IMR-90 (cell line): ENCODE measurements at regions not wholly inside any gene's neighbourhood (a gene's known extent, or its start where the extent isn't known, plus 50 kb on each side); places are given as distances from the start of the nearest gene placed in this dataset.

ENCODE experiments used
- ATAC-seq: fragments of 200-7000 bp; cut with Tn5 transposase; 2 replicates; pipeline ENCODE4 v1.9.1; 2020; ENCODE audit warnings: low read depth, mild to moderate bottlenecking, moderate library complexity
- BruUV-seq: library from RNA; stranded (reverse); fragments of 400-500 nt; replicated peaks from 2 replicates; lab custom pipeline; 2021; lab: Mats Ljungman, UMichigan
- CTCF ChIA-PET: fragments of 300-600 bp; formaldehyde crosslinking; extraction: SDS; loops from one replicate; lab custom pipeline; 2021; ENCODE audit warnings: antibody characterized with exemption; lab: Yijun Ruan, JAX
- POLR2A ChIA-PET: fragments of 300-600 bp; sonication (Branson Sonifier 250); formaldehyde crosslinking; loops from one replicate; lab custom pipeline; 2022; ENCODE audit warnings: antibody characterized with exemption; ENCODE audit not compliant: unreplicated experiment; lab: Charles Lee
- DNase-seq: peaks from one replicate; pipeline ENCODE4 v3.0.0; 2013
- H2AFZ ChIP-seq: replicated peaks from 2 replicates; pipeline ENCODE3; 2013; ENCODE audit warnings: low read length, mild to moderate bottlenecking; ENCODE audit not compliant: poor library complexity
- H2AK5ac ChIP-seq: 2 replicates; pipeline ENCODE4 v1.6.1; 2013; ENCODE audit warnings: low read depth, low read length, inconsistent platforms
- H2AK9ac ChIP-seq: replicated peaks from 2 replicates; pipeline ENCODE3; 2013; ENCODE audit warnings: mild to moderate bottlenecking, low read depth, low read length, moderate library complexity; ENCODE audit not compliant: poor library complexity
- H2BK120ac ChIP-seq: 2 replicates; pipeline ENCODE4 v1.6.1; 2013; ENCODE audit warnings: low read depth, low read length, inconsistent platforms
- H2BK15ac ChIP-seq: 3 replicates; pipeline ENCODE4 v1.6.1; 2013; ENCODE audit warnings: low read depth, low read length, inconsistent platforms
- H2BK20ac ChIP-seq: 2 replicates; pipeline ENCODE4 v1.6.1; 2013; ENCODE audit warnings: low read depth, mild to moderate bottlenecking, inconsistent platforms, low read length, moderate library complexity
- H2BK5ac ChIP-seq: 2 replicates; pipeline ENCODE4 v1.6.1; 2013; ENCODE audit warnings: mild to moderate bottlenecking, low read depth, low read length, inconsistent platforms; ENCODE audit not compliant: poor library complexity, severe bottlenecking
- H3K14ac ChIP-seq: replicated peaks from 2 replicates; pipeline ENCODE4 v1.6.1; 2013; ENCODE audit warnings: low read depth, low read length, inconsistent platforms
- H3K18ac ChIP-seq: 2 replicates; pipeline ENCODE4 v1.6.1; 2013; ENCODE audit warnings: low read depth, low read length, control low read depth
- H3K23ac ChIP-seq: 2 replicates; pipeline ENCODE4 v1.6.1; 2013; ENCODE audit warnings: low read depth, low read length, inconsistent platforms
- H3K27ac ChIP-seq: 2 replicates; pipeline ENCODE4 v1.5.1; 2013; ENCODE audit warnings: mild to moderate bottlenecking, control low read depth, low read length; ENCODE audit not compliant: insufficient read depth
- H3K27me3 ChIP-seq: 2 replicates; pipeline ENCODE4 v1.6.1; 2013; ENCODE audit warnings: low read length; ENCODE audit not compliant: control insufficient read depth, insufficient read depth
- H3K36me3 ChIP-seq: 2 replicates; pipeline ENCODE4 v1.6.1; 2013; ENCODE audit warnings: low read length, mixed read lengths; ENCODE audit not compliant: control insufficient read depth, insufficient read depth
- H3K4ac ChIP-seq: 2 replicates; pipeline ENCODE4 v1.6.1; 2013; ENCODE audit warnings: low read depth, low read length, inconsistent platforms
- H3K4me1 ChIP-seq: 2 replicates; pipeline ENCODE4 v1.6.1; 2013; ENCODE audit warnings: low read length, mixed read lengths; ENCODE audit not compliant: control insufficient read depth, insufficient read depth
- H3K4me2 ChIP-seq: 2 replicates; pipeline ENCODE4 v1.6.1; 2013; ENCODE audit warnings: low read depth, mild to moderate bottlenecking, control low read depth, low read length, moderate library complexity
- H3K4me3 ChIP-seq: 2 replicates; pipeline ENCODE4 v1.5.1; 2013; ENCODE audit warnings: low read depth, mild to moderate bottlenecking, control low read depth, low read length, moderate library complexity; ENCODE audit not compliant: insufficient read depth
- H3K56ac ChIP-seq: 2 replicates; pipeline ENCODE4 v1.6.1; 2013; ENCODE audit warnings: low read length, inconsistent platforms; ENCODE audit not compliant: insufficient read depth; ENCODE audit errors: extremely low read depth
- H3K79me1 ChIP-seq, 2 experiments: 2 replicates each; pipeline ENCODE4 v1.6.1; 2013; ENCODE audit warnings: low read length in 2 of 2, inconsistent platforms in 1 of 2, low read depth in 1 of 2
- H3K9ac ChIP-seq: 2 replicates; pipeline ENCODE4 v1.6.1; 2013; ENCODE audit warnings: low read depth, low read length, control low read depth
- H3K9me1 ChIP-seq: 2 replicates; pipeline ENCODE4 v1.6.1; 2013; ENCODE audit warnings: low read length, inconsistent platforms; ENCODE audit not compliant: insufficient read depth
- H3K9me3 ChIP-seq: 2 replicates; pipeline ENCODE4 v1.6.1; 2013; ENCODE audit warnings: low read length; ENCODE audit not compliant: control insufficient read depth, insufficient read depth
- H4K20me1 ChIP-seq: 2 replicates; pipeline ENCODE4 v1.6.1; 2013; ENCODE audit warnings: low read length, inconsistent platforms; ENCODE audit not compliant: insufficient read depth
- H4K5ac ChIP-seq: 2 replicates; pipeline ENCODE4 v1.6.1; 2013; ENCODE audit warnings: mild to moderate bottlenecking, low read depth, low read length, control low read depth
- H4K8ac ChIP-seq, 2 experiments: 2 replicates each; pipeline ENCODE4 v1.6.1; 2013; ENCODE audit warnings: low read depth in 2 of 2, low read length in 2 of 2, control low read depth in 1 of 2, inconsistent platforms in 1 of 2
- H4K91ac ChIP-seq: 2 replicates; pipeline ENCODE4 v1.6.1; 2013; ENCODE audit warnings: low read depth, low read length, inconsistent platforms; ENCODE audit not compliant: insufficient read depth
- CEBPB ChIP-seq: IDR thresholded peaks from 2 replicates; pipeline ENCODE4 v1.6.1; 2012; ENCODE audit warnings: low read depth, low read length, improper control_type of control experiment
- FOS ChIP-seq: fragments of 150-350 bp; IDR thresholded peaks from 2 replicates; pipeline ENCODE4 v1.6.1; 2016; ENCODE audit warnings: low read depth, low read length
- MXI1 ChIP-seq: IDR thresholded peaks from 2 replicates; pipeline ENCODE4 v1.6.1; 2012; ENCODE audit warnings: low read depth, mild to moderate bottlenecking, low read length, moderate library complexity, borderline replicate concordance
- RFX5 ChIP-seq: IDR thresholded peaks from 2 replicates; pipeline ENCODE4 v1.8.0; 2012; ENCODE audit warnings: low read depth, mild to moderate bottlenecking, low read length, moderate library complexity
- WGBS, 2 experiments: methylation state at CpG; one replicate each; pipeline versions ENCODE4 v1.1.5 to v1.1.7; 2013; ENCODE audit warnings: missing lambda C conversion rate in 2 of 2; ENCODE audit not compliant: insufficient read length in 1 of 2; ENCODE audit errors: extremely low coverage in 2 of 2; 5-methylcytosine and 5-hydroxymethylcytosine counted together
- dilution Hi-C: fragments of 300-500 bp; cut with HindIII; formaldehyde crosslinking; loops from one replicate; pipeline ENCODE4 v1.14.3; 2018; ENCODE audit warnings: low sequenced_read_pairs; ENCODE audit not compliant: unreplicated experiment
- in situ Hi-C: fragments of 300-500 bp; cut with MboI; formaldehyde crosslinking; loops from 3 replicates; pipeline ENCODE4 v1.14.3; 2019; ENCODE audit warnings: low sequenced_read_pairs, inconsistent platforms, mixed read lengths
- intact Hi-C: fragments of 100-400 bp; cut with micrococcal nuclease; formaldehyde crosslinking; loops from 2 replicates; pipeline ENCODE4 v1.10.0; 2022
- TF ChIP-seq, protein P1 (sequence below): fragments of 150-350 bp; IDR thresholded peaks from 2 replicates; pipeline ENCODE4 v1.6.1; 2017; ENCODE audit warnings: mild to moderate bottlenecking, antibody characterized with exemption, low read length, low read depth

DNA sequence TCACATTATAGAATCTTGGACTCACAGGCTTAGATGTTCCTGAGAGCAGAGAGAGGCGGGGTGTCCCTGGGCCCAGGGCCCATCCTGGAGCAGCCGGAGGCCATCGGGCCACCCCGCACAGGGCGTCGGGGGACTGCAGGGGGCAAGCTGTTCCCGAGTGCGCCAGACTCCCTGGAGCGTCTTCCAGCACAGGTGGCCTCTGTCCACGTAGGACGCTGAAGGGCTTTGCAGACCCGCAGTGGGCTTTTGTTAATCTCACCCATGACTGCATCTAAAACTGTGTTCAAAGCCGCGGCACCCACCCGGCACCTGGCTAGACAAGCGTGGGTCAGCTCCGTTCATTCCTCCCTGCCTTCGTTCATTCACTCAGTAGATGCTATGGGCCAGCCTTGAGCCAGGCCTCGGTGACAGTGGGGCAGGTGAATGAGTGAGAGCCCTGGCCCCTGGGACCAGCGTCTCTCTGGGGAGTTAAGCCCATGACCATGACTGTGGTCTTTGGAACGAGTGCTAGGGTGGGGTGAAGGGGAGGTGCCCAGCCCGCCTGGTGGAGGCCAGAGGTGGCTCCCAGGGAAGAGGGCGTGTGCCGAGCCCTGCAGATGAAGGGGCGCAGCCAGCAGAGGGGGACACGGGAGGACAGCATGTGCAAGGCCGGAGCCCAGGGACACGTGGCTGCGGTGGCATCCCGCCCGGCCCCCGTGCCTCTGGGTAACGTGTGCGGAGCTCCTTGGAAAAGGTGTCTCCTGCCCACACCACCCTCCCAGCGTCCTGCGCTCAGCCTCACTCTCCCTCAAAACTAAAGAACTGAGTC is 98.3 kb downstream of the HMX1 start:
- no peak overlapping the region for H3K9ac ChIP-seq
- H2AK9ac ChIP-seq = no peak overlapping the region
- no peak overlapping the region for H3K4ac ChIP-seq
- H2BK5ac ChIP-seq = no peak overlapping the region
- TF ChIP-seq MXI1 (no peak), FOS (no peak), RFX5 (no peak), CEBPB (no peak)
- TF ChIP-seq, protein P1, sequence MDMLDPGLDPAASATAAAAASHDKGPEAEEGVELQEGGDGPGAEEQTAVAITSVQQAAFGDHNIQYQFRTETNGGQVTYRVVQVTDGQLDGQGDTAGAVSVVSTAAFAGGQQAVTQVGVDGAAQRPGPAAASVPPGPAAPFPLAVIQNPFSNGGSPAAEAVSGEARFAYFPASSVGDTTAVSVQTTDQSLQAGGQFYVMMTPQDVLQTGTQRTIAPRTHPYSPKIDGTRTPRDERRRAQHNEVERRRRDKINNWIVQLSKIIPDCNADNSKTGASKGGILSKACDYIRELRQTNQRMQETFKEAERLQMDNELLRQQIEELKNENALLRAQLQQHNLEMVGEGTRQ = no peak
- H3K4me2 ChIP-seq = no peak overlapping the region
- no peak overlapping the region for H2AK5ac ChIP-seq
- no peak overlapping the region for H3K18ac ChIP-seq
- POLR2A ChIA-PET = no interaction called here
- 73% methylated on average over 14 of the region's 36 CpGs; no CpG with 5 or more reads in 1 of the 2 experiments for WGBS, 2 experiments
- no peak for ATAC-seq
- H3K36me3 ChIP-seq = no peaks in the 10 kb centered on the region
- H3K4me3 ChIP-seq = no peak overlapping the region
- no peaks in the 10 kb centered on the region for H3K9me1 ChIP-seq
- H3K14ac ChIP-seq = no peak overlapping the region
- no peak overlapping the region for H3K23ac ChIP-seq
- H3K56ac ChIP-seq = no peak overlapping the region
- no peak overlapping the region for H3K27ac ChIP-seq
- intact Hi-C loops = no loop called here
- CTCF ChIA-PET = no interaction called here
- H4K5ac ChIP-seq = no peak overlapping the region
- no peaks in the 10 kb centered on the region for H4K20me1 ChIP-seq
- dilution Hi-C loops = no loop called here
- H3K4me1 ChIP-seq = no peaks in the 10 kb centered on the region
- H2AFZ ChIP-seq = no peak overlapping the region
- H2BK15ac ChIP-seq = no peak overlapping the region
- H4K8ac ChIP-seq = no peak overlapping the region
- no peak overlapping the region for H4K91ac ChIP-seq
- no peak overlapping the region for H2BK120ac ChIP-seq
- H3K79me1 ChIP-seq = no peaks in the 10 kb centered on the region
- no TSS peak for BruUV-seq
- DNase-seq = no peak
- peaks cover 7% of the 10 kb centered on the region; the same call in 1 of the 2 replicates for H3K9me3 ChIP-seq
- in situ Hi-C loops = no loop called here
- H2BK20ac ChIP-seq = no peak overlapping the region
- no peaks in the 10 kb centered on the region for H3K27me3 ChIP-seq
